AG20443 (cell line): ENCODE measurements at regions not wholly inside any gene's neighbourhood (a gene's known extent, or its start where the extent isn't known, plus 50 kb on each side); places are given as distances from the start of the nearest gene placed in this dataset.

Experiments
- DNase-seq: peaks from one replicate; pipeline ENCODE4 v3.0.0; 2012; ENCODE audit warnings: low spot score, mixed read lengths

- no peak for DNase-seq
Measured at GRCh38 chr14:98120831-98121464, 1151.0 kb downstream of the BCL11B start.

DNA sequence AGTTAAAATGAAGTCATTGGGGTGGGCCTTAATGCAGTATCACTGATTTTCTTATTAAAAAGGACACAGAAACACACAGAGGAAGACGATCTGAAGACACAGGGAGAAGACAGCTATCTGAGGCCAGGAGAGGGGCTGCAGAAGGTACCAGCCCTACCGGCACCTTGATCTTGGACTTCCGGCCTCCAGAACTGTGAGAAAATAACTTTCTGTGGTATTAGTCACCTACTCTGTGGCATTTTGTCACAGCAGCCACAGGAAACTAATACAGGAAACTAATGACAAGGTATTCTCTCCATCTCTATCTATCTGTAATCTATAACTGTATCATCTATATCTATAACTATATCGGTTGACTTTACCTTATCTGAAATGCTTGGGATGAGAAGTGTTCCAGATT, 1149.5 kb downstream of the BCL11B start:
- no peak for DNase-seq

DNA sequence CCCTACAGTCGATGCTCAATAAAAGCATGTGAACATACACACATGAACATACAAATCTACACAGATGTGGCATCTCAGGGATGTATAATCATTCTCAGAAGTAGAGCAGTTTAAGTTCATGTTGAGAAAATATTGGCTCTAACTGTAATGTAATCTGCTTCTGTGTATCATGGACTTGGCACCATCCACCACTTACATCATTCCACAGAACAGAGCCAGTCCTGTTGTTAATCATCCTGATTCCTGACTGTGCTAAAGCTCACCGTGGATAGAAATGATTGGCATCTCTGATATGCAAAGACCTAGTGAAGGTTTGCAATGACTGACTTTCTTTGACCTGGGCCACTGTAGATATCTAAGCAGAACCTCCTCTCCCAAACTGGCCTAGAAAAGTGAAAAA, 1141.3 kb downstream of the BCL11B start:
- DNase-seq, result no peak

DNA sequence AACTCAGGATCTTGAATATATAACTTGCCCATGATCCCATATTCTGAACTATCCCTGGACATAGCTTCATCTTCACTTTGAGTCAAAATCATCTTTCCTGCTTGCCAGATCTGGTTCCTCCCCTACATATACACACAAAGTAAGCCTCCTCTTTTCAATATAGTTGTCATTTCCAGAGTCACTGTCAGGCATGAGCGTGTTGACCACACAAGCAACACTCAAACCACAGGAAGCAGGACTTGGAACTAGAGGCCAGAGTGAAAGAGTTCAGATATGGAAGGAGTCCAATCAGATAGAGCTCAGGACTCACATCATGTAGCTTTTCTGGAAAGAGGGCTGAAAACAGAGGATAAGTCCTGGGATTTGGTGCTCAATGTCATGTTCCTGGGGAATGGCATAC, 1140.6 kb downstream of the BCL11B start:
- DNase-seq, result no peak

DNA sequence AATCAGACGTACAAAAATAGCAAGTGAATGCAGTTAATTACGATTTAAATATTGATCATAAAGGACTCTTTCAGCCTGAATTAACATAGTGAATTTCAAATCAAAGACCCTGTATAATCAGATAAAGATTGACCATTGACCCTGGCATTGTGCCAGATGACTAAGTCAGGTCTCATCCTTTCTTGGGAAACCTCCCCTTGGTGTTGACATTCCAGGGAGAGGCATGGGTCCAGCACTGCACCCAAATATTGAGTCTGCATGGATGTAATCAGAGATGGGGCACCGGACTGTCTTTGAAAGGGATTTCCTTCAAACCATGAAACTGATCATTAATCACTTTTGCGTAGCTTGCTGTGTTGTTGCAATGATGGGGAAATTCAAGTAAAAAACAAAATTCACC, 1138.2 kb downstream of the BCL11B start:
- no peak for DNase-seq

GRCh38 chr14:98136012-98136789, 1135.8 kb downstream of the BCL11B start:
- DNase-seq, result no peak

- DNase-seq, result no peak
Measured at GRCh38 chr14:98137131-98138025, 1134.6 kb downstream of the BCL11B start.

GRCh38 chr14:98138666-98139065, 1133.3 kb downstream of the BCL11B start:
- peak; percentile 27 for DNase-seq

DNA sequence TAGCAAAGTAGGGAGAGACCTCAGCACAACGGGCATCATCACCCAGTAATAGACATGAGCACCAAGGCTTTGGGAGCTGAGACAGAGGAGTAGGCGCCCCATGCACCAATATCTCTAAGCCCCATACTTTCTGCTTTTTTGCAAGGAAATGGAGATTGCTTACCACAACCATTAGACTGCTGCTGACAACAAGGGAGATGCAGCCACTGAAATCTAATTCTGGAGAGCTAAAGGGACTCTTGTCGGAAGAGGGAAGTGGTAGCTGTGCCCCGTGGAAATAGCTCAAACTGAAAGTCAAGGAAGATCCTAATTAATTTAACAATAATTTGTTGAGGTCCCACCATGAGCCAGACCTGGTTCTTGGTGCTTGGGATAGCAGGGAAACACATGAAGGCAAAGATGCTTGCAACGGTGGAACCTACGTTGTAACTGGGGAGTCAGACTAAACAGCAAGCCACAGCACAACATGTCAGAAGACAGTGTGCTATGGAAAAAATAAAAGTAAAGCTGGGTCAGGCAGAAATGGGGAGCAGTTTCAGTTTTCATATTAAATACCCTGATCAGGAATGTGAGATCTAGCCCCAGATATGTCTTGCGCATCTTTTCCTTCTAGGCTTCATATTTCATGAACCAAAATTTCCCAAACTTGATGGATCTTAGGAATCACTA, 1131.0 kb downstream of the BCL11B start:
- no peak for DNase-seq

DNA sequence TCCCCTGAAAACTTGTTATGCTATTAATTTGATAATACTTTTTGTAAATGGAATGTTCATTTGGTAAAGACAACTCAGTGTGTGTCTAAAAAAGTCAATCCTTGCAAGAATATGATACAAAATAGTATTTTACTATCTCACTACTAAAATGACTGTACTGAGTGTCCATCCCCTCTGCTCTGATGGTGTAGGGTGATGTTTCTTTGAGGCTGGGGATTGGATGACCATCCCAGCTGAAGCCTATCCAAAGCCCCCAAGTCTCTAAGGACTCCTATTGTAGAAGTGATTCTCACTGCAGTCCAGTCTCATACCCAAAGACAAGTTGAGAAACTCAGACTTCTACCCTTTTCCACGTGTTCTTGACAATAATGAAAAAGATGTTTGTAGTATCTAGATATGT, 1128.4 kb downstream of the BCL11B start:
- DNase-seq, result no peak

DNA sequence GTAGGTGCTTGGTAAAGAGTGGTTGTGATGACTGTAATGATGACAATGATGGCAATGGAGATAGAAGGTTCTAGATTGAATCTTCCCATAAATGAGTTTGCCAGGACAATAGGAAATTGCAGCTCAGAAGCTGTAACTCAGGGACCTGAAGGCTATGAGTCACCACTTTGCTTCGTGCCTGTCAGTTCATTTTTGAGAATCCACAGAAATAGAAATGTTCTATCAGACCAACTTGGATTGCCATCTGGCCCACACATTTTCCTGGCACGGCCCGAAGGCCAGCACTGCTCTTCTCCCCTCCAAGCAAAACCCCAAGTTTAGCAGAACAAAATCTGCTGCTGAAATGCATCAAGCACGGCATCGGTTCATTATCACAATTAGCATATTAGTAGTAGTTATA, 1127.0 kb downstream of the BCL11B start:
- no peak for DNase-seq

- no peak for DNase-seq
Measured at GRCh38 chr14:98146416-98146815, 1125.6 kb downstream of the BCL11B start.

GRCh38 chr14:98154254-98154653, 1117.7 kb downstream of the BCL11B start:
- no peak for DNase-seq

DNA sequence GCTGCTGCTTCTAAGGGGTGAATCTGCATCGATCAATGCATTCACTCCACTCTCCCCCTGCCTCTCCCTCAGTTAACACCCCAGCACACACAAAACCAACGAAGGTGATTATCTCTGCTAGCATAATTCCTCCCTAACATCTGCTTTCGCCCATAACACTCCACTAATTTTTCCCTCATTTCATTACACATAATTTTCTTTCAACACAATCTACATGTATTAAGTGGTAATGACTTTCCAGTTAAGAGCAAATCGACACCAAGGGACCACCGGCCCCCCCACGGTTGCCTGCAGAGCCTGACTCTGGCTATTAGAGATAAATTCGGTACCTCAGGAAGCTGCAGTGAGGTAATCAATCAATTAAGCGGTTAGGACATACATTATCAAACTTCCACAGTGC, 1115.6 kb downstream of the BCL11B start:
- DNase-seq, result no peak

DNA sequence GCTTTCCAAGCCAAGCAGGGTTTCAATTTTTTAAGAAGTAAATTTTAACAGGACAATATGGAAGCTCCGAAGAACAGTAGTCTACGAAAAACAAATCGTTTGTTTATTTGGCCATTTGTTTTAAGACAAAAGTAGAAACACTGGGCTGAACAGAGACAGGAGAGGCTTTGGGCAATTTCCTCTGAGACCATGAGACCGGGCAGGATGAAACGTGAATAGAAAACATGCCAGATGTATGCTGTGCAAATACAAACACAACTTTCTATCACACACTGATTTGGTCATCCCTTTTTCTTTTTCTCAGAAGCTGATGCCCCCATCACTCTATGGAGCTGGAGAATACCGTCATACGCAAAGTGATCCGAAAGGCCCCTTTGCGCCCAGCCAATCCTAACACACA, 1111.1 kb downstream of the BCL11B start:
- no peak for DNase-seq

GRCh38 chr14:98161356-98161755, 1110.6 kb downstream of the BCL11B start:
- no peak for DNase-seq

DNA sequence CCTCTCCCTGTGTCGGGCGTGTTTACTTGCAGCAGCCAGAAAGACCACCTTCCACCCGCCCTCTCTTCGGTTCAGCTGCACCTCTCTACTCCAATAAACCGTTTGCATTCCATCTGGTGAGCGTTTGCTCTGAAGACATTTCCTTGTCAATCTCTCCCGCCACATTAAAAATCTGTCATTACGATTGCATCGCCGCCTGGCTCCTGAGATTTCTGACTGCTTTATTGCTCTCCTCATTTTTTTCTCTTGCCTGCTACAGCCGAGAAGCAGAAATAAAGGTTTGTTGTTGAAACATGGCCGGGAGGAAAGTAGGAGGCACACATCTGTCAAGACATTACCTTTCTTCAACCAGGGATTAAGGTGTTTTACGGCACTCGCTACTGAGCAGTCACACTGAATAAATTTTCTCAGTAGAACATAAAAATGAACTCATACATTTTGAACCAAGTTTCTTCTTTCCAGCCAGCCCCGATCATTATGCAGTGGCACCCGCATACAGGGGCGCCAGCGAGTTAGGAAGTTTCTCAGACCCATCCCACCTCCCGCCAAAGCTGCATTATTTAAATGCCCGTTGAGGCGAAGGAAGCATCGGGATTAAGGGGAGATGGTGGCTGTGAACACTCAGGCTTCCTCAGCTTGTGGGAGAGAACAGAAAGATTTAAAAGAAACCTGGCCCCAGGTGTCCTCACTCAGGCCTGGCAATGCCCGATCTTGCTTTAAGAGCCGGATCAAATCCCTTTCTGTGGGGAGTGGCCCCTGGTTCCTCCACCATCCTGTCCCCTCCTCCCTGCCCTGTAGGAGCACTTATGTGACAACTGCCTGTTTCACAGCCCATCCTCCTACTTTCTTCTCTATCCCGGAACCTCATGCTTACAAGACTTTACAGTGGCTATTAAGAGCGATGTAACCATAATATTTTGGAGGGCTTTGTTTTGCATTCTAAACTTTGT, 1108.9 kb downstream of the BCL11B start:
- DNase-seq, result no peak

DNA sequence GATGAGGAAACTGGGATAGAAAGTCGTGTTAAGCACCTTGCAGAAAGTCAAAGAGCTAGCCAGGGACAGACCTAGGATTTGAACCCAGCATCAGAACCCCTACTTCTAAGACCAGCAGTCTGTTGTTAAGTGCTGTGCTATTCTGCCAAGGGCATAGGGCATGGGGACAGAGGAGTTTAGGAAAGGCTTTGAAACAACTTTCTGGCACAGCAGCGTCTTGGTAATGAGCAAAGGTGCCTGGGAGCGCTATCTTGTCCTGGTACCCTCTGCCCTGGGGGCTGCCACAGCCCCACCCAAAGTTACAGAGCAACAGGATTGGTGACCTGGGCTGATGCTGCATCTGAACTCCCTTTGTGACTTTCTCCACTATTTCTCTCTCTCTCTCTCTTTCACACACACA, 1108.1 kb downstream of the BCL11B start:
- DNase-seq, result no peak

DNA sequence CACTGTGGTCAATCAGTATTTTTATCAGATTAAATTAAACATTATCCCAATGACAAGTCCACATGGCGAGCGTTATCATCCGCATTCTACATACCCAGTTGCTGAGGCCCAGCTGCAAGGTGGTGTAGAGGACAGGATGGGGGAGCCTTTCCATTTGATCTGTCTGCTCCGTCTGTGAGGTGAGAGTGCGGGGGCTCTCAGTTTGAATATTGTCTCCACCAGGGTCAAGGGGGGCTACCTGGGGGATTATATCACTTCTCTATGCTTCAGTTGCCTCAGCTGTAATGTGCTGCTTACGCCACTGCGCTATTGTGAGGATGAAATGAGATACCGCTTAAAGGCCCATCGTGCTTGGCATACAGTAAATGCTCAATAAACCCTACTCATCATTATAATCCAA, 1106.0 kb downstream of the BCL11B start:
- DNase-seq, result no peak

DNA sequence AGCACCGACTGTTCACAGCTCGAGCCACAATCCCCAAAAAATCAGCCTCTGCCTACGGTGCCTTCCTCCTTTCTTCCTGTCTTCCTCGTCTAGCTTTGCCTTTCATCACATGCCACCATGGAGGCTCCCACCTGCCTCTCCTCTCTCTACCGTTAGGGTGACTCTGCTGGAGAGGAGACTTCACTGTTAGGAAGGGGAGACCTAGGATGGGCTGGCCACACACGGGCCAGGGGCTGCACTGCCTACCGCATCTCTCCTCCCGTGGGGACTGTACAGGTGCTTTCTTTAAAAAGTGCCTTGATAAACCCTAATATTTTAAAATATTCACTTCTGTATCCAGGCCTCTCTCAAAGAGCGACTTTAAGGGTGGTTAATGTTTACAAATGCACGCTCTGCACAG, 1104.7 kb downstream of the BCL11B start:
- DNase-seq, result no peak

GRCh38 chr14:98167705-98168104, 1104.3 kb downstream of the BCL11B start:
- no peak for DNase-seq
